ENCODE measurements at regions not wholly inside any gene's neighbourhood (a gene's known extent, or its start where the extent isn't known, plus 50 kb on each side); places are given as distances from the start of the nearest gene placed in this dataset.

DNA sequence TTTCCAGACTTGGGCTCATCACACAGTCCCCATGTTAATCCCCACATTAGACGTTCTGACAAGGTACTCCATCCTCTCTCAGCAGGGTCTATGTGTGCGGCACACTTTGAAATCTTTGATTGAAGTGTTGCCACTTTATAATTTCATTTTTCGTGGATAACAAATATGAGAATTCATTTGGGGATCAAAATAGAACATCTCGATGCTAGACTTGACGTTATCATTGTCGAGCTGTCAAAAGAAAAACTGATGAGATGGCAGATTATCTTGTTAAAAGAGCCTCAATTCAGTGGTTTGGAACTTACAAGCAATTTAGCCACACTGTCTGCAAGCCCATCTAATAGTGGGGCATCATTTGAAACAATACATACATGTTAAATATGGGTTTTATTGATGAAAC is 91.2 kb upstream of the SULT1C3 start:
- Mint-ChIP-seq H3K9me3 (ENCODE audit: unreplicated experiment) (no peaks in the 10 kb centered on the region), H3K36me3 (ENCODE audit: insufficient read depth, unreplicated experiment) (no peaks in the 10 kb centered on the region), H3K27ac (ENCODE audit: low read depth, unreplicated experiment) (no peak overlapping the region), H3K4me1 (ENCODE audit: insufficient read depth, unreplicated experiment) (peaks cover 5% of the 10 kb centered on the region), H3K4me3 (ENCODE audit: unreplicated experiment) (no peak overlapping the region), H3K27me3 (ENCODE audit: insufficient read depth, unreplicated experiment) (peaks cover 56% of the 10 kb centered on the region)
- TF ChIP-seq CTCF (IDR thresholded peaks at IDR 0.05; ENCODE audit: unreplicated experiment) = no peak
- POLR2A ChIA-PET = no interaction called here
- CTCF ChIA-PET = interaction anchor here (0.6 kb wide), 1 partner anchor 997 kb away, joined by 4 read pairs; no protein-coding TSS in a partner anchor
- BruUV-seq (replicated peaks) = no TSS peak
- intact Hi-C loops (cut with micrococcal nuclease) = no loop called here
- no peak for DNase-seq (ENCODE audit: unreplicated experiment)

- Mint-ChIP-seq H3K27ac (ENCODE audit: low read depth, unreplicated experiment) (no peak overlapping the region), H3K9me3 (ENCODE audit: unreplicated experiment) (no peaks in the 10 kb centered on the region), H3K4me1 (ENCODE audit: insufficient read depth, unreplicated experiment) (no peaks in the 10 kb centered on the region), H3K4me3 (ENCODE audit: unreplicated experiment) (no peak overlapping the region), H3K27me3 (ENCODE audit: insufficient read depth, unreplicated experiment) (peaks cover 67% of the 10 kb centered on the region), H3K36me3 (ENCODE audit: insufficient read depth, unreplicated experiment) (no peaks in the 10 kb centered on the region)
- POLR2A ChIA-PET = interaction anchor here (0.6 kb wide), 1 partner anchor 825 kb away, joined by 3 read pairs; no protein-coding TSS in a partner anchor
- no peak for TF ChIP-seq CTCF (IDR thresholded peaks at IDR 0.05; ENCODE audit: unreplicated experiment)
- CTCF ChIA-PET = interaction anchor here (0.5 to 1.8 kb wide), 6 partner anchors 15 to 1436 kb away, joined by 3 to 5 read pairs (median 4); no protein-coding TSS in a partner anchor
- intact Hi-C loops (cut with micrococcal nuclease) = no loop called here
- no peak for DNase-seq (ENCODE audit: unreplicated experiment)
- no TSS peak for BruUV-seq (replicated peaks)
Observed at GRCh38 chr2:108154366-108155061, 85.3 kb upstream of the SULT1C3 start.

GRCh38 chr2:108161298-108161697 is 78.5 kb upstream of the SULT1C3 start:
- Mint-ChIP-seq H3K27ac (ENCODE audit: low read depth, unreplicated experiment) (no peak overlapping the region), H3K27me3 (ENCODE audit: insufficient read depth, unreplicated experiment) (peaks cover 83% of the 10 kb centered on the region), H3K4me1 (ENCODE audit: insufficient read depth, unreplicated experiment) (no peaks in the 10 kb centered on the region), H3K4me3 (ENCODE audit: unreplicated experiment) (no peak overlapping the region), H3K9me3 (ENCODE audit: unreplicated experiment) (no peaks in the 10 kb centered on the region), H3K36me3 (ENCODE audit: insufficient read depth, unreplicated experiment) (no peaks in the 10 kb centered on the region)
- ChIA-PET POLR2A (no interaction called here), CTCF (interaction anchor here (0.6 to 0.9 kb wide), 3 partner anchors 8 to 1171 kb away, joined by 3 to 4 read pairs (median 3); no protein-coding TSS in a partner anchor)
- BruUV-seq (replicated peaks) = no TSS peak
- TF ChIP-seq CTCF (IDR thresholded peaks at IDR 0.05; ENCODE audit: unreplicated experiment) = no peak
- no peak for DNase-seq (ENCODE audit: unreplicated experiment)
- intact Hi-C loops (cut with micrococcal nuclease) = no loop called here

- CTCF ChIA-PET = interaction anchor here (0.6 to 1.2 kb wide), 2 partner anchors 228 to 1649 kb away, joined by 3 to 5 read pairs; no protein-coding TSS in a partner anchor
- no peak overlapping the region for H3K27ac Mint-ChIP-seq (ENCODE audit: low read depth, unreplicated experiment)
- intact Hi-C loops (cut with micrococcal nuclease) = no loop called here
- no peaks in the 10 kb centered on the region for H3K4me1 Mint-ChIP-seq (ENCODE audit: insufficient read depth, unreplicated experiment)
- H3K4me3 Mint-ChIP-seq (ENCODE audit: unreplicated experiment) = no peak overlapping the region
- H3K9me3 Mint-ChIP-seq (ENCODE audit: unreplicated experiment) = no peaks in the 10 kb centered on the region
- no peaks in the 10 kb centered on the region for H3K36me3 Mint-ChIP-seq (ENCODE audit: insufficient read depth, unreplicated experiment)
- POLR2A ChIA-PET = interaction anchor here (1.2 kb wide), 1 partner anchor 62 kb away, joined by 3 read pairs; no protein-coding TSS in a partner anchor
- TF ChIP-seq CTCF (IDR thresholded peaks at IDR 0.05; ENCODE audit: unreplicated experiment) = no peak
- no TSS peak for BruUV-seq (replicated peaks)
- DNase-seq (ENCODE audit: unreplicated experiment) = no peak
- H3K27me3 Mint-ChIP-seq (ENCODE audit: insufficient read depth, unreplicated experiment) = peaks cover 83% of the 10 kb centered on the region
Observed at GRCh38 chr2:108164318-108164717, 75.5 kb upstream of the SULT1C3 start.
